ENCODE measurements at regions not wholly inside any gene's neighbourhood (a gene's known extent, or its start where the extent isn't known, plus 50 kb on each side); places are given as distances from the start of the nearest gene placed in this dataset.

GRCh38 chr1:115459161-115459560, 121.1 kb upstream of the NGF start:
- DNase-seq = no peak
- peaks cover 1% of the 10 kb centered on the region; the same call in 1 of the 2 replicates for H3K27me3 Mint-ChIP-seq (ENCODE audit: low read depth)
- Histone ChIP-seq H4K5ac (ENCODE audit: insufficient read length, low read depth, low read length) (no peak overlapping the region), H3K23me2 (ENCODE audit: insufficient read length, low read depth, low read length, poor library complexity, severe bottlenecking) (no peaks in the 10 kb centered on the region), H2BK12ac (ENCODE audit: insufficient read length, low read depth, low read length) (no peak overlapping the region), H3K4me2 (ENCODE audit: insufficient read depth, insufficient read length, low read length) (no peak overlapping the region), H2BK20ac (ENCODE audit: low read depth, low read length, poor library complexity, severe bottlenecking) (no peak overlapping the region), H3K9me3 (ENCODE audit: control insufficient read depth, low read depth, low read length) (no peaks in the 10 kb centered on the region), H2BK120ac (ENCODE audit: low read depth, low read length, poor library complexity, severe bottlenecking) (no peak overlapping the region), H3K4ac (ENCODE audit: low read depth, low read length) (no peak overlapping the region), H3K18ac (ENCODE audit: insufficient read length, low read depth, low read length) (no peak overlapping the region), H3K23ac (ENCODE audit: insufficient read length, low read depth, low read length) (no peak overlapping the region), H3K79me2 (ENCODE audit: insufficient read depth, low read length) (no peaks in the 10 kb centered on the region), H2BK15ac (ENCODE audit: low read depth, low read length) (no peak overlapping the region), H3K9ac (ENCODE audit: extremely low read depth, insufficient read length, low read length) (no peak overlapping the region), H3K4me1 (ENCODE audit: insufficient read depth, low read length) (no peaks in the 10 kb centered on the region), H3T11ph (ENCODE audit: low read length) (no peak overlapping the region), H2AK5ac (ENCODE audit: insufficient read length, low read length) (no peak overlapping the region), H2AFZ (ENCODE audit: low read length) (no peak overlapping the region), H4K20me1 (ENCODE audit: control insufficient read depth, insufficient read depth, insufficient read length) (peaks cover 2% of the 10 kb centered on the region), H3K56ac (ENCODE audit: insufficient read length, low read depth, low read length) (no peak overlapping the region), H4K91ac (ENCODE audit: insufficient read length, low read depth, low read length) (no peak overlapping the region), H3K27ac (ENCODE audit: insufficient read length, low read depth, low read length) (no peak overlapping the region), H3K79me1 (ENCODE audit: insufficient read depth, low read depth, low read length, poor library complexity, severe bottlenecking) (no peaks in the 10 kb centered on the region), H2BK5ac (ENCODE audit: insufficient read length, low read length) (no peak overlapping the region), H3K14ac (ENCODE audit: insufficient read depth, low read length) (no peak overlapping the region), H3K27me3 (ENCODE audit: insufficient read depth, low read length) (no peaks in the 10 kb centered on the region), H4K8ac (replicated peaks; ENCODE audit: insufficient read length, low read depth, low read length) (no peak overlapping the region)
- no peaks in the 10 kb centered on the region for H3K9me3 Mint-ChIP-seq
- TF ChIP-seq CTCF (conservative IDR thresholded peaks at IDR 0.05) = no peak
- no CpG with 5 or more reads among the region's 3 CpGs for whole genome bisulfite sequencing (ENCODE audit: extremely low coverage, insufficient read length, low lambda C conversion rate)
- H3K4me3 Mint-ChIP-seq = no peak overlapping the region
- no peaks in the 10 kb centered on the region; a peak in 1 of 7 replicates for H3K36me3 Mint-ChIP-seq (ENCODE audit: insufficient read depth in 1 of 3, low read depth in 3 of 3)
- no peaks in the 10 kb centered on the region for H3K4me1 Mint-ChIP-seq
- H3K27ac Mint-ChIP-seq = no peak overlapping the region

Data from H9 (cell line).